ENCODE measurements at regions not wholly inside any gene's neighbourhood (a gene's known extent, or its start where the extent isn't known, plus 50 kb on each side); places are given as distances from the start of the nearest gene placed in this dataset.

GRCh38 chr4:132063829-132064228 lies 1085.3 kb upstream of the PCDH10 start:
- Histone ChIP-seq H3K36me3 (no peaks in the 10 kb centered on the region), H3K4me1 (no peaks in the 10 kb centered on the region), H3K27ac (no peak overlapping the region), H3K27me3 (no peaks in the 10 kb centered on the region), H3K4me3 (no peak overlapping the region), H3K9me3 (peaks cover 0 to 7% (median 4%) of the 10 kb centered on the region in 3 donors)
- TF ChIP-seq POLR2A (IDR thresholded peaks at IDR 0.05) = no peak
- TF ChIP-seq CTCF (IDR thresholded peaks at IDR 0.05) = no peak
- no peak for DNase-seq
- 47 to 59% methylated on average over 1 of the region's 1 CpG for WGBS, 2 donors
- intact Hi-C loops (cut with DNase I) = no loop called here

- Histone ChIP-seq H3K36me3 (no peaks in the 10 kb centered on the region), H3K27ac (no peak overlapping the region), H3K4me1 (no peaks in the 10 kb centered on the region), H3K9me3 (peaks cover 0 to 7% (median 4%) of the 10 kb centered on the region in 3 donors), H3K4me3 (no peak overlapping the region), H3K27me3 (no peaks in the 10 kb centered on the region)
- no peak for TF ChIP-seq POLR2A (IDR thresholded peaks at IDR 0.05)
- no peak for TF ChIP-seq CTCF (IDR thresholded peaks at IDR 0.05)
- WGBS, 2 donors = 27 to 35% methylated on average over 2 of the region's 2 CpGs
- DNase-seq = no peak
- intact Hi-C loops (cut with DNase I) = no loop called here
These were observed 1083.1 kb upstream of the PCDH10 start for GRCh38 chr4:132065940-132066495.

- Histone ChIP-seq H3K36me3 (no peaks in the 10 kb centered on the region), H3K27me3 (no peaks in the 10 kb centered on the region), H3K4me3 (no peak overlapping the region), H3K27ac (no peak overlapping the region), H3K4me1 (no peaks in the 10 kb centered on the region), H3K9me3 (no peaks in the 10 kb centered on the region)
- WGBS, 2 donors = 59 to 91% methylated on average over 1 of the region's 1 CpG
- no peak for DNase-seq
- intact Hi-C loops (cut with DNase I) = no loop called here
- TF ChIP-seq CTCF (IDR thresholded peaks at IDR 0.05) (no peak), POLR2A (IDR thresholded peaks at IDR 0.05) (no peak)
These were observed 1077.3 kb upstream of the PCDH10 start for GRCh38 chr4:132071815-132072214.

- intact Hi-C loops (cut with DNase I) = no loop called here
- Histone ChIP-seq H3K27me3 (no peaks in the 10 kb centered on the region), H3K9me3 (no peaks in the 10 kb centered on the region), H3K4me1 (no peaks in the 10 kb centered on the region), H3K27ac (no peak overlapping the region), H3K4me3 (no peak overlapping the region), H3K36me3 (no peaks in the 10 kb centered on the region)
- 76 to 83% methylated on average over 2 of the region's 2 CpGs for WGBS, 2 donors
- TF ChIP-seq CTCF (IDR thresholded peaks at IDR 0.05) (no peak), POLR2A (IDR thresholded peaks at IDR 0.05) (no peak)
- no peak for DNase-seq
These were observed 1072.3 kb upstream of the PCDH10 start for GRCh38 chr4:132076829-132077228.

GRCh38 chr4:132085105-132085504 lies 1064.0 kb upstream of the PCDH10 start:
- intact Hi-C loops (cut with DNase I) = no loop called here
- Histone ChIP-seq H3K4me1 (no peaks in the 10 kb centered on the region), H3K27me3 (no peaks in the 10 kb centered on the region), H3K36me3 (no peaks in the 10 kb centered on the region), H3K4me3 (no peak overlapping the region), H3K27ac (no peak overlapping the region), H3K9me3 (no peaks in the 10 kb centered on the region)
- WGBS, 2 donors = 76 to 82% methylated on average over 4 of the region's 4 CpGs
- no peak for DNase-seq
- TF ChIP-seq POLR2A (IDR thresholded peaks at IDR 0.05) (no peak), CTCF (IDR thresholded peaks at IDR 0.05) (no peak)

Data from esophagus squamous epithelium (tissue), 5 donors.